Left ventricle myocardium inferior (tissue), 1 donor: ENCODE measurements at regions not wholly inside any gene's neighbourhood (a gene's known extent, or its start where the extent isn't known, plus 50 kb on each side); places are given as distances from the start of the nearest gene placed in this dataset.

Source experiments
- DNase-seq: peaks from one replicate; pipeline ENCODE4 v3.0.0-alpha.2; 2020
- H3K27ac ChIP-seq: fragments of 200-600 bp; replicated peaks from 2 replicates; pipeline ENCODE4 v1.8.0; 2021
- H3K27me3 ChIP-seq: fragments of 200-600 bp; 2 replicates; pipeline ENCODE4 v1.8.0; 2021; ENCODE audit warnings: low read depth
- H3K36me3 ChIP-seq: fragments of 200-600 bp; 2 replicates; pipeline ENCODE4 v1.8.0; 2021
- H3K4me1 ChIP-seq: fragments of 200-600 bp; 2 replicates; pipeline ENCODE4 v1.8.0; 2021
- H3K4me3 ChIP-seq: fragments of 200-600 bp; 2 replicates; pipeline ENCODE4 v1.8.0; 2021; ENCODE audit warnings: mild to moderate bottlenecking, moderate library complexity
- H3K9me3 ChIP-seq: fragments of 200-600 bp; replicated peaks from 2 replicates; pipeline ENCODE4 v1.8.0; 2021
- intact Hi-C: fragments of 100-400 bp; cut with micrococcal nuclease; formaldehyde crosslinking; loops from one replicate; pipeline ENCODE4 v1.11.0; 2022
- TF ChIP-seq, protein P1 (sequence below): fragments of 200-600 bp; IDR thresholded peaks from 2 replicates; pipeline ENCODE4 v1.8.0; 2021; ENCODE audit warnings: antibody characterized with exemption, mild to moderate bottlenecking, borderline replicate concordance
- donor health status: DM: no; HTN: yes; CAD: no; lungs with severe emphysema.

DNA sequence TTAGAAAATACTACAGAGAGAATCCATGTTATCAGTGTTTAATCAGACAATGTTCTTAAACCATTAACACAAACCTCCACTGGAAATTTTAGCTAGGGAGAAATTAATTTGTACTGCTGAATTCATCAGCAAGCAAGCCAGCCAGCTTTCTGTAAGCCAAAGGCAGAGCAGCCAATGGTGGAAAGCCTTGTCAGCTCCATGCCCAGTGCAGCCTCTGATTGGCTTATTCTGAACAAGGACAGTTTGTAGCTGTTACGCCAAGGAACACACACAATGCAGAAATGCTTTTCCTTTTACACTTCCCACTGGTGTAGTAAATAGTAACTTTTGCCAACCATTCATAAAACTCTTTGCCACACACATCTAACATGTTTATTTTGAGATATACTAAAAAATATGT is 265.0 kb downstream of the TENT5A start:
- peak; percentile 40 for DNase-seq
- Histone ChIP-seq H3K27me3 (no peaks in the 10 kb centered on the region), H3K4me1 (no peaks in the 10 kb centered on the region), H3K36me3 (no peaks in the 10 kb centered on the region), H3K4me3 (peak overlapping the region; percentile 35), H3K9me3 (no peaks in the 10 kb centered on the region), H3K27ac (no peak overlapping the region)
- intact Hi-C loops = no loop called here
- TF ChIP-seq, protein P1, sequence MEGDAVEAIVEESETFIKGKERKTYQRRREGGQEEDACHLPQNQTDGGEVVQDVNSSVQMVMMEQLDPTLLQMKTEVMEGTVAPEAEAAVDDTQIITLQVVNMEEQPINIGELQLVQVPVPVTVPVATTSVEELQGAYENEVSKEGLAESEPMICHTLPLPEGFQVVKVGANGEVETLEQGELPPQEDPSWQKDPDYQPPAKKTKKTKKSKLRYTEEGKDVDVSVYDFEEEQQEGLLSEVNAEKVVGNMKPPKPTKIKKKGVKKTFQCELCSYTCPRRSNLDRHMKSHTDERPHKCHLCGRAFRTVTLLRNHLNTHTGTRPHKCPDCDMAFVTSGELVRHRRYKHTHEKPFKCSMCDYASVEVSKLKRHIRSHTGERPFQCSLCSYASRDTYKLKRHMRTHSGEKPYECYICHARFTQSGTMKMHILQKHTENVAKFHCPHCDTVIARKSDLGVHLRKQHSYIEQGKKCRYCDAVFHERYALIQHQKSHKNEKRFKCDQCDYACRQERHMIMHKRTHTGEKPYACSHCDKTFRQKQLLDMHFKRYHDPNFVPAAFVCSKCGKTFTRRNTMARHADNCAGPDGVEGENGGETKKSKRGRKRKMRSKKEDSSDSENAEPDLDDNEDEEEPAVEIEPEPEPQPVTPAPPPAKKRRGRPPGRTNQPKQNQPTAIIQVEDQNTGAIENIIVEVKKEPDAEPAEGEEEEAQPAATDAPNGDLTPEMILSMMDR = no peak

DNA sequence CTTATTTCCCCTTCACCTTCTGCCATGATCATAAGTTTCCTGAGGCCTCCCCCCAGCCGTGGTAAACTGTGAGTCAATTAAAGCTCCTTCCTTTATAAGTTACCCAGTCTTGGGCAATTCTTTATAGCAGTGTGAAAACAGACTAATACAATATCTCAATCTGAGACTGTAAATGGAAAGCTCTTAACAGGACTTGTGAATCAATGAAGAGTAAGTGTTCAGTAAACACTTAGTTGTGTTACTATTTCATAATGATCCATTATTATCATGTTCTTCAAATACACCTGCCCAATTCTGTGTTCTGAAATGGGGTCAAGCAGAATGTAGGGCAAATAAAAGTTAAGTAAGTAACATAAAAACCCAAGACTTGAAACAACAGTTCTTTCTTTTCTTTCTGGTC is 266.2 kb downstream of the TENT5A start:
- Histone ChIP-seq H3K27ac (no peak overlapping the region), H3K4me3 (no peak overlapping the region), H3K4me1 (no peaks in the 10 kb centered on the region), H3K36me3 (no peaks in the 10 kb centered on the region), H3K27me3 (no peaks in the 10 kb centered on the region), H3K9me3 (no peaks in the 10 kb centered on the region)
- intact Hi-C loops = no loop called here
- TF ChIP-seq, protein P1 = no peak
- DNase-seq = no peak

DNA sequence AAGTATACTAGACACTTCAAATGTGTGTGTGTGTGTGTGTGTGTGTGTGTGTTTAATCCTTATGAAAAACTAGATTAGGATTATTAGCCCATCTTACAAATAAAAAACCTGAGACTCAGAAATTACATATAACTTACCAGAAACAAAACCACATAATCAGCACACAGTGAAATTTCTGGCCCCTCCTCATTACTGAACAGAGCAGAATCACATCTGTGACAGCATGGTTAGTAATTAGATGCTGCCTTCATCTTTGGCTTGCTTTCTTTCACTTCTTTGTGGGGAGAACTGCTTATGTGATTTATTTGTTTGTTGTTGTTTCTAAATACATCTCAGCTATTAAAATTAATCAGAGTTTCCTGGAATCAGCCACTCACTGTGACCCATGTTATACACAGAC is 267.1 kb downstream of the TENT5A start:
- H3K4me1 ChIP-seq = no peaks in the 10 kb centered on the region
- H3K4me3 ChIP-seq = no peak overlapping the region
- no peaks in the 10 kb centered on the region for H3K36me3 ChIP-seq
- DNase-seq = no peak
- H3K27ac ChIP-seq = no peak overlapping the region
- intact Hi-C loops = no loop called here
- no peaks in the 10 kb centered on the region for H3K9me3 ChIP-seq
- TF ChIP-seq, protein P1 = no peak
- H3K27me3 ChIP-seq = no peaks in the 10 kb centered on the region

DNA sequence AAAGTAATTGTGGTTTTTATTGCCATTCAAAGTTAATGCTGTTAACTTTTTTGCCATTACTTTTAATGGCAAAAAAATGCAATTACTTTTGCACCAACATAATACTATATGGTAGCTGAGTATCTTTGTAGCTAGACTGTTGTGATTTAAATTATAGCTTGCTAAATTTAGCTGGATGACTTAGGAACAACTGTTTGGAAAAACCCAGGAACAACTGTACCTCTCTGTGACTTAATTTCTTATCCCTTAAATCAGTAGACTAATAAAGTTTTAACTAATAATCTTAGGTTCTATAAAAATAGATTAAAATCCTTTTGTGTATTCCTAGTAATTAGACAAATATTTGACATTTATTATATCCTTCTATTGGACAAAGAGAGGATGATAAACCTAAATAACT is 268.2 kb downstream of the TENT5A start:
- intact Hi-C loops = no loop called here
- Histone ChIP-seq H3K4me1 (no peaks in the 10 kb centered on the region), H3K36me3 (no peaks in the 10 kb centered on the region), H3K27ac (no peak overlapping the region), H3K27me3 (no peaks in the 10 kb centered on the region), H3K9me3 (no peaks in the 10 kb centered on the region), H3K4me3 (no peak overlapping the region)
- TF ChIP-seq, protein P1 = no peak
- no peak for DNase-seq

DNA sequence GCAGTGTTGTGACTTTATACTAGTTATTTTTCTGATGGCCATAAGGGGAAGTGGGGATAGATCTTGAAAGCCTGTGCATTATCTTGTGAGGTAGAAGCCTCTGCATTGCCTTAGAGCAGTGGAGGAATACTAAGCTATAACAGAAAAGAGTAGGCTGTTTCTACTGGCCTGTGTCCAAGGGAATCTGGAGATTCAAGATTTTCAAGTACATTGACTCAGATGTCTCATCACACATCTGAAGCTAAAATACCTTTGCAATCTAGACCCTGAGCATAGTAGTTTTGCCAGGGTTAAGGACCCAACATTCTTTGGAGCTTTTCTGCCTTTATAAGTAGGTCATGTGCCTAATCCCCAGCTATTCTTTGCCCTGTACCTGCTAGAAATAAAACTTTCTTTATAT is 272.3 kb downstream of the TENT5A start:
- Histone ChIP-seq H3K27ac (no peak overlapping the region), H3K9me3 (no peaks in the 10 kb centered on the region), H3K4me3 (no peak overlapping the region), H3K27me3 (no peaks in the 10 kb centered on the region), H3K4me1 (no peaks in the 10 kb centered on the region), H3K36me3 (no peaks in the 10 kb centered on the region)
- TF ChIP-seq, protein P1 = no peak
- intact Hi-C loops = no loop called here
- no peak for DNase-seq

DNA sequence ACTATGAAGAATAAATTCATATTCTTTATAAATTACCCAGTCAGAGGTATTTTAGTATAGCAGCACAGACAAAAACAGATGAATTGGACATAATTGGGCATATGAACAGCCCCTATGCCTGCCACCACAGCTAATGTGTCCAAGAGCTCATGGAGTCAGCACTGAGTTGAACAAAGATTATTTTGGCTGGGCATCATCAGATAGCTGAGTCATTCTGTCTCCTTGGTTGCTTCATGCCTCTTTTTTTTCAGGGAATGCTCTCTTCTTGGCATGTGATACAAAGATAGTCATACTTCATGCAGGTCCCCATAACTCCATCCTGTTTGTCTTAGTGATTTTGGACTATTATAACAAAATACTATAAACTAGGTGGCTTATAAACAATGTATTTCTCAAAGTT is 275.6 kb downstream of the TENT5A start:
- Histone ChIP-seq H3K4me1 (no peaks in the 10 kb centered on the region), H3K27ac (no peak overlapping the region), H3K4me3 (no peak overlapping the region), H3K27me3 (no peaks in the 10 kb centered on the region), H3K9me3 (no peaks in the 10 kb centered on the region), H3K36me3 (no peaks in the 10 kb centered on the region)
- intact Hi-C loops = no loop called here
- DNase-seq = no peak
- TF ChIP-seq, protein P1 = no peak
